Neuronal stem cell (in vitro differentiated cells): ENCODE measurements at regions not wholly inside any gene's neighbourhood (a gene's known extent, or its start where the extent isn't known, plus 50 kb on each side); places are given as distances from the start of the nearest gene placed in this dataset.

Experiments used
- DNase-seq: peaks from one replicate; pipeline ENCODE4 v3.0.0-alpha.2; 2013; ENCODE audit warnings: low spot score
- H2AFZ ChIP-seq: one replicate; pipeline ENCODE4 v1.6.1; 2013; ENCODE audit warnings: mild to moderate bottlenecking, low read length, inconsistent platforms
- H2AK5ac ChIP-seq: 2 replicates; pipeline ENCODE4 v1.6.1; 2013; ENCODE audit warnings: low read depth, mild to moderate bottlenecking, inconsistent platforms, low read length, moderate library complexity, mixed read lengths
- H2BK120ac ChIP-seq: 2 replicates; pipeline ENCODE4 v1.6.1; 2013; ENCODE audit warnings: low read depth, mild to moderate bottlenecking, inconsistent platforms, low read length, moderate library complexity, mixed read lengths
- H2BK12ac ChIP-seq: one replicate; pipeline ENCODE4 v1.6.1; 2013; ENCODE audit warnings: low read length, inconsistent platforms
- H2BK15ac ChIP-seq: 2 replicates; pipeline ENCODE4 v1.6.1; 2013; ENCODE audit warnings: mild to moderate bottlenecking, low read length, inconsistent platforms, mixed read lengths
- H2BK5ac ChIP-seq: one replicate; pipeline ENCODE4 v1.6.1; 2013; ENCODE audit warnings: inconsistent platforms, mild to moderate bottlenecking, low read length, moderate library complexity
- H3K14ac ChIP-seq: one replicate; pipeline ENCODE4 v1.6.1; 2013; ENCODE audit warnings: low read length, inconsistent platforms
- H3K18ac ChIP-seq: 2 replicates; pipeline ENCODE4 v1.6.1; 2013; ENCODE audit warnings: low read length, inconsistent platforms
- H3K23ac ChIP-seq: 2 replicates; pipeline ENCODE4 v1.6.1; 2013; ENCODE audit warnings: low read depth, mild to moderate bottlenecking, mixed read lengths, low read length, inconsistent platforms; ENCODE audit not compliant: poor library complexity
- H3K27ac ChIP-seq: replicated peaks from 3 replicates; pipeline ENCODE4 v1.5.1; 2013; ENCODE audit warnings: low read length, inconsistent platforms
- H3K27me3 ChIP-seq, 3 experiments: 2 replicates each; pipeline ENCODE4 v1.6.1; 2013; ENCODE audit warnings: low read length in 3 of 3, mild to moderate bottlenecking in 2 of 3, inconsistent platforms in 1 of 3, low read depth in 1 of 3, mixed read lengths in 1 of 3, moderate library complexity in 1 of 3; ENCODE audit not compliant: control insufficient read depth in 3 of 3, insufficient read depth in 3 of 3
- H3K36me3 ChIP-seq, 2 donors: replicated peaks in 1 of 2; 2 replicates each; pipeline ENCODE4 v1.6.1; 2013; ENCODE audit warnings: low read length in 2 of 2; ENCODE audit not compliant: control insufficient read depth in 2 of 2, insufficient read depth in 2 of 2
- H3K4ac ChIP-seq: 2 replicates; pipeline ENCODE4 v1.6.1; 2013; ENCODE audit warnings: inconsistent platforms, mild to moderate bottlenecking, low read length, moderate library complexity
- H3K4me1 ChIP-seq, 2 donors: 1 replicate in 1 of 2; 2 replicates in 1 of 2; pipeline ENCODE4 v1.6.1; 2013; ENCODE audit warnings: low read length in 2 of 2, low read depth in 1 of 2; ENCODE audit not compliant: control insufficient read depth in 2 of 2, insufficient read depth in 1 of 2
- H3K4me2 ChIP-seq: one replicate; pipeline ENCODE4 v1.6.1; 2013; ENCODE audit warnings: mild to moderate bottlenecking, low read length, inconsistent platforms; ENCODE audit not compliant: insufficient read depth, poor library complexity, severe bottlenecking
- H3K4me3 ChIP-seq, 2 donors: 2 replicates each; pipeline ENCODE4 v1.5.1; 2013; ENCODE audit warnings: low read length in 2 of 2, mild to moderate bottlenecking in 2 of 2, inconsistent platforms in 1 of 2, moderate library complexity in 1 of 2
- H3K79me1 ChIP-seq: one replicate; pipeline ENCODE4 v1.6.1; 2013; ENCODE audit warnings: low read depth, mild to moderate bottlenecking, inconsistent platforms, low read length, moderate library complexity
- H3K9ac ChIP-seq: one replicate; pipeline ENCODE4 v1.6.1; 2013; ENCODE audit warnings: mild to moderate bottlenecking, low read depth, low read length, inconsistent platforms; ENCODE audit not compliant: poor library complexity
- H3K9me3 ChIP-seq, 2 donors: replicated peaks in 1 of 2; 2 replicates each; pipeline versions ENCODE3 to v1.6.1; 2013; ENCODE audit warnings: low read length in 2 of 2, mild to moderate bottlenecking in 2 of 2, inconsistent platforms in 1 of 2, low read depth in 1 of 2, mixed read lengths in 1 of 2, moderate library complexity in 1 of 2; ENCODE audit not compliant: control insufficient read depth in 2 of 2, insufficient read depth in 1 of 2
- H4K8ac ChIP-seq: one replicate; pipeline ENCODE4 v1.6.1; 2013; ENCODE audit warnings: low read depth, mild to moderate bottlenecking, inconsistent platforms, low read length, moderate library complexity
- H4K91ac ChIP-seq: one replicate; pipeline ENCODE4 v1.6.1; 2013; ENCODE audit warnings: low read length, low read depth, mild to moderate bottlenecking, inconsistent platforms; ENCODE audit not compliant: poor library complexity
- WGBS, 2 donors: extraction: QIAGEN DNeasy Blood & Tissue Kit; methylation state at CpG; one replicate each; pipeline ENCODE4 v1.1.7; 2013; ENCODE audit warnings: missing lambda C conversion rate in 2 of 2, mixed read lengths in 1 of 2; ENCODE audit not compliant: insufficient read length in 2 of 2, insufficient replicate concordance in 1 of 2; ENCODE audit errors: extremely low coverage in 2 of 2; 5-methylcytosine and 5-hydroxymethylcytosine counted together

GRCh38 chr4:53744446-53745160, 153.3 kb upstream of the LNX1 start:
- Histone ChIP-seq H3K4ac (no peak overlapping the region), H3K79me1 (no peaks in the 10 kb centered on the region), H3K27ac (no peak overlapping the region), H3K9ac (no peak overlapping the region), H3K23ac (no peak overlapping the region), H3K4me2 (no peak overlapping the region), H2BK120ac (no peak overlapping the region), H3K4me3 (no peak overlapping the region), H3K18ac (no peak overlapping the region), H2BK12ac (no peak overlapping the region), H4K8ac (no peak overlapping the region), H3K4me1 (no peaks in the 10 kb centered on the region), H4K91ac (no peak overlapping the region), H2BK5ac (no peak overlapping the region), H3K14ac (no peak overlapping the region), H3K27me3 (no peaks in the 10 kb centered on the region), H2AK5ac (no peak overlapping the region), H2BK15ac (no peak overlapping the region), H3K9me3 (no peaks in the 10 kb centered on the region), H2AFZ (no peak overlapping the region), H3K36me3 (no peaks in the 10 kb centered on the region)
- no CpG with 5 or more reads among the region's 4 CpGs for WGBS, 2 donors
- no peak for DNase-seq

- H2BK15ac ChIP-seq: no peak overlapping the region
- no peaks in the 10 kb centered on the region for H3K9me3 ChIP-seq
- H3K79me1 ChIP-seq: no peaks in the 10 kb centered on the region
- H3K4ac ChIP-seq: no peak overlapping the region
- no peak overlapping the region for H3K23ac ChIP-seq
- no peak overlapping the region for H4K91ac ChIP-seq
- no peak for DNase-seq
- H3K14ac ChIP-seq: no peak overlapping the region
- no peak overlapping the region for H3K18ac ChIP-seq
- H3K27ac ChIP-seq: no peak overlapping the region
- no CpG with 5 or more reads among the region's 3 CpGs for WGBS, 2 donors
- no peak overlapping the region for H3K4me3 ChIP-seq
- H3K4me1 ChIP-seq: no peaks in the 10 kb centered on the region
- no peaks in the 10 kb centered on the region for H3K36me3 ChIP-seq
- no peak overlapping the region for H2AK5ac ChIP-seq
- H4K8ac ChIP-seq: no peak overlapping the region
- H3K9ac ChIP-seq: no peak overlapping the region
- H2BK12ac ChIP-seq: no peak overlapping the region
- H3K27me3 ChIP-seq: peaks cover 0 to 2% (median 0%) of the 10 kb centered on the region in 3 experiments
- no peak overlapping the region for H2BK120ac ChIP-seq
- H2AFZ ChIP-seq: no peak overlapping the region
- H2BK5ac ChIP-seq: no peak overlapping the region
- H3K4me2 ChIP-seq: no peak overlapping the region
Measured at GRCh38 chr4:53734584-53735353, 143.5 kb upstream of the LNX1 start.

- no peak overlapping the region for H3K18ac ChIP-seq
- H3K4me2 ChIP-seq: no peak overlapping the region
- H3K4me1 ChIP-seq: no peaks in the 10 kb centered on the region
- no peak overlapping the region for H4K8ac ChIP-seq
- no peak overlapping the region for H2AK5ac ChIP-seq
- no peak overlapping the region for H3K27ac ChIP-seq
- H3K27me3 ChIP-seq: peaks cover 0 to 2% (median 0%) of the 10 kb centered on the region in 3 experiments
- no peak overlapping the region for H2BK15ac ChIP-seq
- H3K14ac ChIP-seq: no peak overlapping the region
- H2AFZ ChIP-seq: no peak overlapping the region
- no peak overlapping the region for H2BK12ac ChIP-seq
- no peaks in the 10 kb centered on the region for H3K79me1 ChIP-seq
- no peak for DNase-seq
- H3K4me3 ChIP-seq: no peak overlapping the region
- H3K36me3 ChIP-seq: no peaks in the 10 kb centered on the region
- no peak overlapping the region for H3K9ac ChIP-seq
- H2BK5ac ChIP-seq: no peak overlapping the region
- H2BK120ac ChIP-seq: no peak overlapping the region
- H3K23ac ChIP-seq: no peak overlapping the region
- WGBS, 2 donors: no CpG with 5 or more reads among the region's 8 CpGs
- no peak overlapping the region for H3K4ac ChIP-seq
- H4K91ac ChIP-seq: no peak overlapping the region
- H3K9me3 ChIP-seq: no peaks in the 10 kb centered on the region
Measured at GRCh38 chr4:53734182-53734581, 142.9 kb upstream of the LNX1 start.

GRCh38 chr4:53732661-53733060, 141.4 kb upstream of the LNX1 start:
- no peak overlapping the region for H3K9ac ChIP-seq
- DNase-seq: no peak

More at GRCh38 chr4:53732661-53733060, 141.4 kb upstream of the LNX1 start:
- Histone ChIP-seq H3K4me3 (no peak overlapping the region), H3K23ac (no peak overlapping the region), H3K4me1 (no peaks in the 10 kb centered on the region), H2BK5ac (no peak overlapping the region), H3K27me3 (peaks cover 0 to 2% (median 0%) of the 10 kb centered on the region in 3 experiments), H3K79me1 (no peaks in the 10 kb centered on the region), H3K4me2 (no peak overlapping the region), H2AFZ (no peak overlapping the region), H3K36me3 (no peaks in the 10 kb centered on the region), H2BK120ac (no peak overlapping the region), H2AK5ac (no peak overlapping the region), H2BK12ac (no peak overlapping the region), H3K9me3 (no peaks in the 10 kb centered on the region), H2BK15ac (no peak overlapping the region), H3K14ac (no peak overlapping the region), H3K4ac (no peak overlapping the region), H3K27ac (no peak overlapping the region), H4K8ac (no peak overlapping the region), H3K18ac (no peak overlapping the region), H4K91ac (no peak overlapping the region)
- no CpG with 5 or more reads among the region's 1 CpG for WGBS, 2 donors
